ENCODE measurements at regions not wholly inside any gene's neighbourhood (a gene's known extent, or its start where the extent isn't known, plus 50 kb on each side); places are given as distances from the start of the nearest gene placed in this dataset.

GRCh38 chr16:85178596-85178995 lies 66.3 kb upstream of the CIBAR2 start:
- TF ChIP-seq CTCF (IDR thresholded peaks at IDR 0.05; ENCODE audit: low read depth, low read length, poor library complexity, severe bottlenecking) (no peak), EZH2phosphoT487 (IDR thresholded peaks at IDR 0.05; ENCODE audit: borderline replicate concordance, low read length) (no peak)
